HG02884 (cell line): ENCODE measurements at regions not wholly inside any gene's neighbourhood (a gene's known extent, or its start where the extent isn't known, plus 50 kb on each side); places are given as distances from the start of the nearest gene placed in this dataset.
A peak's percentile ranks its signal among the peaks of the same experiment; 100 is the strongest.
"Not testable (repeated sequence)": the region's sequence is repeated elsewhere in the genome, so short reads cannot be mapped to it uniquely, and the experiment has no call there.

ENCODE experiments used
- ATAC-seq: cut with Tn5 transposase; IDR thresholded peaks from one replicate; pipeline ENCODE4 v1.9.1; 2021; ENCODE audit warnings: mild to moderate bottlenecking, moderate library complexity; ENCODE audit not compliant: unreplicated experiment

DNA sequence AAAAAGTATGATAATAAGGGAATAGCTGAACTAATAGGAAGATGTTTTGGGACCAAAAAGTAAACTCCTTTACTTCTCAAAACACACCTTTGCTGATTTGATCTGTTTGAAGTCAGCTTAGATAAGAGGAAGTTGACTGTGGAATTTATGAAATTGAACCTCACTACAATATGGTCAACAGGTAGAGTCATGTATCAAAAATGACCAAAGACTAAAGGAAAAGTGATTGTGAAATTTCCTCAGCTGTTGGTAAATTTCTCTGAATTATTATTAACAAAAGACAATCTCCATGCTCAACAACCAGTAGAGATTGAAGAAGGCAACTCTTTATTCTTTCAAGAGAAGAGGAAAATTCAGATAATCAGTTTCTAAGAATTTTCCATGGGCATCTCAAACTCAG, 826.5 kb downstream of the KCNA4 start:
- no peak for ATAC-seq

- no peak for ATAC-seq
Measured at GRCh38 chr11:29187215-29187614, 829.6 kb downstream of the KCNA4 start.

DNA sequence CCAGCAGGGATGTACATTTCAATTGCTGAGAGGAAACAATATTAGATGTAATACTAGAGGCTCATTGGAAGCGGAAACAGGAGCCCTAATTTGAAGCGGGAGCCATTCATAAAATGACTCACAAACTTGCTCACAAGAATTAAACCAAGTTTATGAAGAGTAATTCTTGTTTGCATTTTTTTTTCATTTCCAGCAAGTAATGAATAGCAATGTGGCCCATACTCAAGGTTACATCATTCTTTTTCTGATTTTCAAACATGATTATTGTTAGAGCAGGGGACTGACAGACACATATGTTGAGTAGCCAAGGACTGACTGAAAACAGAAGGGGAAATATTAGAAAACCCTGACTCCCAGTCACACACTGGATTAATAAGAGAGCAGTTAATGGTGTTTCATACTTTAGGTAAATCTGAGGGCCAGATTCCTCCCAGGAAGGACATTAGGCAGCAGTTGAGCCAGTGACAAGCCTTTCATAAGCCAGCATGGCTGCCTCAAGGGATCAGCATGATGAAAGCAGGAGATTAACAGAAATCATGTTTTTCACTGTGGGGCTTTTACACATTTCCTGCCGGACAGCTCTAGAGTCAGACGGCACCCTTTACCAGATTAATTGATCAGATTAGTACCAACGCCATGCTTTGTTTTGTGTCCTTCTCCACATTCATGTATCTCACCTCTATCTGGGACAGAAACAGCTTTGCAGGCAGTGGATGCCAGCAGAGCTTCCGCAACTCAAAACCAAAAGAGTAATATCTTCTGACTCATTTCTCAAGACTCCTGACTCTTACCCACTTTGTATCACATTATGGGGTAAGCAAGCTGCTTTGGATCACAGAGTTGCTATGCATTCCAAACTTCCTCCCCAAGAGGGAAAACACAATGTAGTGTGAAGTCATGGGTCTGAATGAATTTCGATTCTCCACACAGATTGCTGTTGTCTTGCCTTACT, 831.6 kb downstream of the KCNA4 start:
- no peak for ATAC-seq

DNA sequence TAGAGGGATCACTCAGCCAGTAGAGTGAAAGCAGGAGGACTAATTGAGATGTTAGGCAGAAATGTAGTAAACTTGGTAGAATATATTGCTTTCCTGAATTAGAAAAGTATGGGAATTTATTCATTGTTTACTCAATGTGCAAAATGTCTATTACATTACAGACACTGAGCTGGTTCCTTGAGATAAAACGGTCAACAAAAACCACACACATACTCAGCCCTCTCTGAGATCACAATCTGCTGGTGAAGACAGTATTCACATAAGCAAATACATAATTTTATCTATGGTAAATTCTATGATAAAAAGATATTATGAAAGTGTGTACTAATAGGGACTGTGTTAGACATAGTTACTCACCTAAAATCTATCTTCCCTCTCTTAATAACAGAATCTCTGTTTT, 833.5 kb downstream of the KCNA4 start:
- ATAC-seq: no peak

GRCh38 chr11:29173660-29174062, 843.2 kb downstream of the KCNA4 start:
- no peak for ATAC-seq

DNA sequence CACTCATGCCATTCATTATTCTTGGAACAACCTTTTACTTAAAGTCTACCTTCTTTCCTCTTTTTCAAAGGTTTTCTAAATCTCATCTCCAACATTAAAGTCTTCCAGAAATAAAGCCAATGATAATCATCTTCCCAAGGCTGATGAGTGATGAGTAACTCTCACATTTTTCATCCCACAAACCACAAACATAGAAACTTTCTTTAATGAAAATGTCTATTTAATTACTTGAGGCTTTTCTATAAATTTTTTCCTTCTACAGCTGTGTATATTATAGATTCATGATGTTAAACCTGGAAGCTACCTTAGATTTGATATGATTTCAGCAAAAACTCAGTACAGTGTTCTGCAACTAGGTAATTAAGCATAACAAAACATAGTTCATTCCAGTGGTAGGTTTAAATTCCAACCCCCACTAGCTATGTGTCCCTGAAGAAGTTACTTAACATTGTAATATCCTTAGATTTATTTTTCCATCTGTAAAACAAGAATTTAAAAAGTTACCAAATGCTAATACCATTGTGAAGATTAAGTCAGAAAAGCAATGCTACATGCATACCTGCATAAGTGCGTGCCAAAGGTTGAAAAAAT, 845.4 kb downstream of the KCNA4 start:
- no peak for ATAC-seq

DNA sequence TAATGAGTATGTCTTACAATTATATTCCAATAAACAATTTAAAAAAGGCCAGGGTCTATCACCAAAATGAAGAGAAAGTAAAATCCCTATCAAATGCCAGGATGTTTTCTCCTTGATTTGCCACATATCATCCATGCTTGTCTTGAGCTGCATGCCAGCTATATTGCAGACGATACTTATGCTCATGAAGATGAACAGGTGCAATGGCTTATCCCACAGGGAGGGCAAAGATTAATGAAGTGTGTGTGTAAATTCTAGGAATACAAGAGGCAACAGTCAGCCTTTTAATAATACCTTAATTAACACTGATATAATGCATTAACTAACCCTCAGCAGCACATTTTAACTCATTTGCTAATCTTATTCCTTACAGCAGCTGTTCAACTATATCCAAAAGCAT, 850.5 kb downstream of the KCNA4 start:
- ATAC-seq: no peak

DNA sequence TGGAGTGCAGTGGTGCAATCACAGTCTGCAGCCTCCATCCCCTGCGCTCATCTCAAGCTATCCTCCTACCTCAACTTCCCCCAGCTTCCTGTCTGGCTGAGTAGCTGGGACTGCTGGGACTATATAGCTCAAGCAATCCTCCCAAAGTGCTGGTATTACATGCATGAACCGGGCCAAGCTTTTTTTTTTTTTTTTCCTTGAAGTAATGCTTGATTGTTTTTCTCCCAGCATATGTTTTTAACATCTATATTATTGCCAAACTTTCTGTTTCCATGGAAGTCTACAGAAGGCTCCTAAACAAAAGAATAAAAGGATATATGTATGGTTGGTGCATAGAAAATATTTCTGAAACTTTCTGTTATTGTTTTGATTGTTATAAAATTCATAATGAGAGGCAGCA, 853.6 kb downstream of the KCNA4 start:
- ATAC-seq: no peak

- ATAC-seq: no peak
Measured at GRCh38 chr11:29162491-29162890, 854.3 kb downstream of the KCNA4 start.

- no peak for ATAC-seq
Measured at GRCh38 chr11:29161191-29161590, 855.6 kb downstream of the KCNA4 start.

DNA sequence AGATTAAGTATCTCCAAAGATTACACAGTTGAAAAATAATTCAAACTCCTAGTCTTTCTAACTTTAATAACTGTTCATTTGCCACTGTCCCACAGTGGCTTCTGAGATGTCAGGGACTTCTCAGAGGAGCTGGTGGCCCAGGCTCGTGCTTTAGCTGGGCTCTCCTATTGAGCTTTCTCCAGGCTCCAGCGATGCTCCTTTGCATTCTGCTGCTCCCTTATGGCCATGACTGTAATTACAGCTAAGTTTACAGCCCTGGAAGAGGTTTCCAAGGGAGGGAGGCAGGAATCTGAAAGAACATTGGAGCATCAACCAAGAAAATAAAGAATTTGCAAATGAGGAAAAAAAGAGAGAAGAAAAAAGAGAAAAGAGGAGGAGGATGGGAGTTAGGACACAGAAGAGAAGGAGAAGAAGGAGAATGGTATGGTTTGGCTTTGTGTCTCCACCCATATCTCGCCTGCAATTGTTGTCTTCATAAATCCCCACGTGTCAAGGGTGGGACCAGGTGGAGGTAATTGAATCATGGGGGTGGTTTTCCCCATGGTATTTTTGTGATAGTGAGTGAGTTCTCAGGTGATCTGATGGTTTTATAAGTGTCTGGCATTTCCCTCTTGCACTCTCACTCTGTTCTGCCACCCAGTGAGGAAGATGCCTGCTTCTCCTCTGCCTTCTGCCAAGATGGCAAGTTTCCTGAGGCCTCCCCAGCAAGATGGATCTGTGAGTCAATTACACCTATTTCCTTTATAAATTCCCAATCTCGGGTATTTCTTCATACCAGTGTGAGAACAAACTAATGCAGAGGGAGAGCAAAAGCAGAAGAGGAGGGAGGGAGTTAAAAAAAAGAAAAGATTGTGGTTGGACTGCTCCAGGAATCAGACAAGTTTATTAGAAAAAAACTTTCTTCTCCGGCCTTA, 857.0 kb downstream of the KCNA4 start:
- ATAC-seq: peak; percentile 91

DNA sequence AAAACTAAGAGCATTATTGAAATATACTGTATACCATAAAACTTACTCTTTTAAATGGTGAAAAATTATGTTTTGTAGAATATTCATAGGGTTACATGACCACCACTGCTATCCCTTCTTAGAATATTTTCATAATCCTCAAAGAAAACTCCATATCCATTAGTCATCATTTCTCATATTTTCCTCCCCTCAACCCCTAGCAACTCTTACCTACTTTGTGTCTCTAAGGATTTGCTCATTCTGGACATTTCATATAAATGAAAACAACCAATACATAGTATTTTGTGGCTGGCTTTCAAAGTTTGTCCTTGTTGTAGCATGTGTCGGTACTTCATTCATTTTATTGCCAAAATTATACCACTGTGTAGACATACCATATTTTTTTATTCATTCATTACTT, 863.8 kb downstream of the KCNA4 start:
- ATAC-seq: no peak

DNA sequence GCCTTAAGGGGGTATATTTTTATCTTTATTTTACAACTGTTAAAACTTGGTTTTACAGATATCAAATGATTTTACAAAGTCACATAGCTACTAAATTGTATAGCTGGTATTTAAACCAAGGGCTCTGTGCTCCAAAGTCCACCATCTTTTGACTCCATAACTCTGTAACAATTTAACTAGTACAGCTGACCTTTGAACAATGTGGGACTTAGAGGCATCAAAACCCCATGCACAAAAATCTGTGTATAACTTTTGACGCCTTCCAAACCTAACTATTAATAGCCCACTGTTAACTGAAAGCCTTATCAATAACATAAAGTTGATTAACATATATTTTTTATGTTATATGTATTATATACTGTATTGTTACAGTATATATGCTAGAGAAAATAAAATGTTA, 874.3 kb downstream of the KCNA4 start:
- not testable (repeated sequence) for ATAC-seq

DNA sequence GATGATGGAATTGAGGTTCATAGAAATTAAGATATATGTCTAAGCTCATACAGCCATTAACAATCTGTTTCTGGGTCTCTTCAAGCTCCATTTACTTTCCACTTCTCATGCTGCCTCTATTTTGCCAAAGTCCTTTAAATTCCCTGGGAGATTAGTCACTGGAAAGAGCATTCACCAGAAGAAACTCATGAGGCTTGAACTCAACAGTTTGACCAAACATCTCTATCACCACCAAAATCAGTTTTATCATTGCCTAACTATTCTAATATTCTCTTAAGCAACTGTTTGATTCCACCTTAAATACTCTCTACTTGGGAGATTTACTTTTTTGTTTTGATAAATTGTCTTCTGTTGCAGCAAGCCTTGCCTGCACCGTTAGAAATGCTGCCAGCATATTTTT, 881.3 kb downstream of the KCNA4 start:
- ATAC-seq: no peak

- no peak for ATAC-seq
Measured at GRCh38 chr11:29131055-29131454, 885.8 kb downstream of the KCNA4 start.

- no peak for ATAC-seq
Measured at GRCh38 chr11:29129844-29130243, 887.0 kb downstream of the KCNA4 start.

- ATAC-seq: no peak
Measured at GRCh38 chr11:29127461-29127860, 889.4 kb downstream of the KCNA4 start.

GRCh38 chr11:29125606-29126005, 891.2 kb downstream of the KCNA4 start:
- no peak for ATAC-seq

GRCh38 chr11:29124470-29124869, 892.4 kb downstream of the KCNA4 start:
- ATAC-seq: no peak

- no peak for ATAC-seq
Measured at GRCh38 chr11:29119707-29120618, 896.9 kb downstream of the KCNA4 start.
